ENCODE measurements at regions not wholly inside any gene's neighbourhood (a gene's known extent, or its start where the extent isn't known, plus 50 kb on each side); places are given as distances from the start of the nearest gene placed in this dataset.
A peak's percentile ranks its signal among the peaks of the same experiment; 100 is the strongest.
"Not testable (repeated sequence)": the region's sequence is repeated elsewhere in the genome, so short reads cannot be mapped to it uniquely, and the experiment has no call there.

DNA sequence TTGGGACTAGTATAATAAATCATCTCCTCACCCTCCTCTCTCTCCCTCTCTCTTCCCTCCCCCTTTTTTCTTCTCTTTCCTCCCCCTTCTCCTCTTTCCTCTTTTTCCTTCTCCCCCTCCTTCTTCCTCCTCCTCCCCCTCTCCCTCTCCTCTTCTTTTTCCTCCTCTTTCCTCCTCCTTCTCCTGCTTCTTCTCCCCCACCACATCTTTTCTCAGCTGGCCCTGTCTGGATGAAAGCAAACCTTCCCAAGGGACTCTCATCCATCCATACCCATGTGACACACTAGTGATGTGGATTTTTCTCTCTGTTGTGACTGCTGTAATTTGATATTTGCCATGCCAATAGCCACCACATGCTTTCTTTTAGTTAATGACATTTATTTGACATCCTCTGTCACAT, 127.2 kb downstream of the EBLN2 start:
- no peaks in the 10 kb centered on the region for H3K79me2 ChIP-seq (ENCODE audit: insufficient read depth, low read length)
- Mint-ChIP-seq H3K9me3 (ENCODE audit: unreplicated experiment) (peaks cover 7% of the 10 kb centered on the region), H3K4me3 (ENCODE audit: unreplicated experiment) (no peak overlapping the region), H3K27ac (ENCODE audit: unreplicated experiment) (peak overlapping the region; percentile 51), H3K4me1 (ENCODE audit: low read depth, unreplicated experiment) (peaks cover 20% of the 10 kb centered on the region), H3K36me3 (ENCODE audit: low read depth, unreplicated experiment) (no peaks in the 10 kb centered on the region), H3K27me3 (ENCODE audit: low read depth, unreplicated experiment) (no peaks in the 10 kb centered on the region)
- H3K9me3 ChIP-seq (ENCODE audit: insufficient read depth, low read depth, low read length) = no peaks in the 10 kb centered on the region
- no peak overlapping the region for H3K27ac ChIP-seq (ENCODE audit: low read depth, low read length)
- no peaks in the 10 kb centered on the region for H3K36me3 ChIP-seq (ENCODE audit: insufficient read depth, low read length)
- no peak for DNase-seq (ENCODE audit: low read depth)
- H3K27me3 ChIP-seq (ENCODE audit: insufficient read depth, low read length) = no peaks in the 10 kb centered on the region
- no peak for FAIRE-seq
- no peak overlapping the region for H2AFZ ChIP-seq (ENCODE audit: low read depth, low read length)
- no peak overlapping the region for H3K4me3 ChIP-seq (ENCODE audit: insufficient read depth, low read depth, low read length)
- no peak overlapping the region for H3K9ac ChIP-seq (ENCODE audit: low read length)
- no peaks in the 10 kb centered on the region for H4K20me1 ChIP-seq (ENCODE audit: insufficient read depth, low read length)
- no peak overlapping the region for H3K4me2 ChIP-seq (ENCODE audit: low read length)
- H3K4me1 ChIP-seq (ENCODE audit: insufficient read depth, low read length) = peaks cover 5% of the 10 kb centered on the region
- no peak for TF ChIP-seq EZH2 (IDR thresholded peaks at IDR 0.05; ENCODE audit: insufficient read depth, low read length)
- TF ChIP-seq, protein P1, sequence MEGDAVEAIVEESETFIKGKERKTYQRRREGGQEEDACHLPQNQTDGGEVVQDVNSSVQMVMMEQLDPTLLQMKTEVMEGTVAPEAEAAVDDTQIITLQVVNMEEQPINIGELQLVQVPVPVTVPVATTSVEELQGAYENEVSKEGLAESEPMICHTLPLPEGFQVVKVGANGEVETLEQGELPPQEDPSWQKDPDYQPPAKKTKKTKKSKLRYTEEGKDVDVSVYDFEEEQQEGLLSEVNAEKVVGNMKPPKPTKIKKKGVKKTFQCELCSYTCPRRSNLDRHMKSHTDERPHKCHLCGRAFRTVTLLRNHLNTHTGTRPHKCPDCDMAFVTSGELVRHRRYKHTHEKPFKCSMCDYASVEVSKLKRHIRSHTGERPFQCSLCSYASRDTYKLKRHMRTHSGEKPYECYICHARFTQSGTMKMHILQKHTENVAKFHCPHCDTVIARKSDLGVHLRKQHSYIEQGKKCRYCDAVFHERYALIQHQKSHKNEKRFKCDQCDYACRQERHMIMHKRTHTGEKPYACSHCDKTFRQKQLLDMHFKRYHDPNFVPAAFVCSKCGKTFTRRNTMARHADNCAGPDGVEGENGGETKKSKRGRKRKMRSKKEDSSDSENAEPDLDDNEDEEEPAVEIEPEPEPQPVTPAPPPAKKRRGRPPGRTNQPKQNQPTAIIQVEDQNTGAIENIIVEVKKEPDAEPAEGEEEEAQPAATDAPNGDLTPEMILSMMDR (IDR thresholded peaks at IDR 0.05; ENCODE audit: insufficient read depth, low read depth, low read length) = no peak

DNA sequence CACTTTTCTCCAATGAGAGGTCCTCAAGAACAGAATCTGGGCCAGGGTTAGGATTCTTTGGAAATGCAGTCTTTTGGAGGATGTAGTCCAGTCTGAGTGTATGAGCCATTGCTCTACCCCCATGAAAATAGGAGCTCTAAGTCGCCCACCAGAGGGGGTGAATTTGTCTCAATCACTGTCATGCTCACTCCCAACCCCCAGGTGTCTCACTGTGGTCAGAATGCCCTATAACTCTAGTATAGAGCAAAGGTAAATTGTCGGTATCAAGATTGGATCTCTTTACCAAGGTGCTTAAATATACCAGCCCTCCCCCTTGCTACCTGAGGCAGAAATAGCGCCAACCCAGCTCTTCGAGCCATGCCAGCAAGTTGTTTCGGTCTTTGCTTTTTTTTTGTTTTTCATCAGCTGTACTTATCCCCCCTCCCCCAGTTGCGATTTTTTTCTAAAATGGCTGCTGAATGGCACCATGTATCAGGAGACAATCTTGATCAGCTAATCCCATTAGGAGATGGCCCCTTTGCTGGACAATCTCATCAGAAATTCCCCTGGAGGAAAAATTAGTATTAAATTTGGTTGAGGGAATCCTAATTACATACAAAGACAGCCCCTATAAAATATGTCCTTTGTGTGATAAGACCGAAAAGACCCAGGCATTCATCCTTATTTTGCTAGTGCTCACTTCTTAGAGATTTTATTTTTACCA, 130.7 kb downstream of the EBLN2 start:
- TF ChIP-seq, protein P1 (IDR thresholded peaks at IDR 0.05; ENCODE audit: insufficient read depth, low read depth, low read length) = no peak
- TF ChIP-seq EZH2 (IDR thresholded peaks at IDR 0.05; ENCODE audit: insufficient read depth, low read length) = no peak
- no peak overlapping the region for H3K4me3 ChIP-seq (ENCODE audit: insufficient read depth, low read depth, low read length)
- Mint-ChIP-seq H3K4me3 (ENCODE audit: unreplicated experiment) (no peak overlapping the region), H3K4me1 (ENCODE audit: low read depth, unreplicated experiment) (peaks cover 20% of the 10 kb centered on the region), H3K27me3 (ENCODE audit: low read depth, unreplicated experiment) (no peaks in the 10 kb centered on the region), H3K9me3 (ENCODE audit: unreplicated experiment) (peaks cover 12% of the 10 kb centered on the region), H3K27ac (ENCODE audit: unreplicated experiment) (no peak overlapping the region), H3K36me3 (ENCODE audit: low read depth, unreplicated experiment) (no peaks in the 10 kb centered on the region)
- no peaks in the 10 kb centered on the region for H3K27me3 ChIP-seq (ENCODE audit: insufficient read depth, low read length)
- FAIRE-seq (no peak), DNase-seq (ENCODE audit: low read depth) (no peak)
- no peaks in the 10 kb centered on the region for H3K79me2 ChIP-seq (ENCODE audit: insufficient read depth, low read length)
- no peak overlapping the region for H2AFZ ChIP-seq (ENCODE audit: low read depth, low read length)
- no peak overlapping the region for H3K9ac ChIP-seq (ENCODE audit: low read length)
- H4K20me1 ChIP-seq (ENCODE audit: insufficient read depth, low read length) = no peaks in the 10 kb centered on the region
- H3K9me3 ChIP-seq (ENCODE audit: insufficient read depth, low read depth, low read length) = no peaks in the 10 kb centered on the region
- H3K4me2 ChIP-seq (ENCODE audit: low read length) = no peak overlapping the region
- no peaks in the 10 kb centered on the region for H3K36me3 ChIP-seq (ENCODE audit: insufficient read depth, low read length)
- H3K27ac ChIP-seq (ENCODE audit: low read depth, low read length) = no peak overlapping the region
- H3K4me1 ChIP-seq (ENCODE audit: insufficient read depth, low read length) = peaks cover 5% of the 10 kb centered on the region

DNA sequence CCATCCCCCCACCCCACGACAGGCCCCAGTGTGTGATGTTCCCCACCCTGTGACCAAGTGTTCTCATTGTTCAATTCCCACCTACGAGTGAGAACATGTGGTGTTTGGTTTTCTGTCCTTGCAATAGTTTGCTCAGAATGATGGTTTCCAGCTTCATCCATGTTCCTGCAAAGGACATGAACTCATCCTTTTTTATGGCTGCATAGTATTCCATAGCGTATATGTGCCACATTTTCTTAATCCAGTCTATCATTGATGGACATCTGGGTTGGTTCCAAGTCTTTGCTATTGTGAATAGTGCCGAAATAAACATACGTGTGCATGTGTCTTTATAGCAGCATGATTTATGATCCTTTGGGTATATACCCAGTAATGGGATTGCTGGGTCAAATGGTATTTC, 132.5 kb downstream of the EBLN2 start:
- Mint-ChIP-seq H3K4me1 (ENCODE audit: low read depth, unreplicated experiment) (peaks cover 17% of the 10 kb centered on the region), H3K9me3 (ENCODE audit: unreplicated experiment) (peaks cover 12% of the 10 kb centered on the region)
- not testable (repeated sequence) for H3K4me2 ChIP-seq (ENCODE audit: low read length); H3K79me2 ChIP-seq (ENCODE audit: insufficient read depth, low read length); H2AFZ ChIP-seq (ENCODE audit: low read depth, low read length); H3K36me3 Mint-ChIP-seq (ENCODE audit: low read depth, unreplicated experiment); DNase-seq (ENCODE audit: low read depth); FAIRE-seq; H3K27ac Mint-ChIP-seq (ENCODE audit: unreplicated experiment); H3K4me3 Mint-ChIP-seq (ENCODE audit: unreplicated experiment); H3K4me1 ChIP-seq (ENCODE audit: insufficient read depth, low read length); H3K36me3 ChIP-seq (ENCODE audit: insufficient read depth, low read length); H3K27me3 Mint-ChIP-seq (ENCODE audit: low read depth, unreplicated experiment); H4K20me1 ChIP-seq (ENCODE audit: insufficient read depth, low read length); H3K27ac ChIP-seq (ENCODE audit: low read depth, low read length); H3K9ac ChIP-seq (ENCODE audit: low read length); H3K9me3 ChIP-seq (ENCODE audit: insufficient read depth, low read depth, low read length); H3K27me3 ChIP-seq (ENCODE audit: insufficient read depth, low read length); H3K4me3 ChIP-seq (ENCODE audit: insufficient read depth, low read depth, low read length)
